OCI-LY3 (cell line): ENCODE measurements at regions not wholly inside any gene's neighbourhood (a gene's known extent, or its start where the extent isn't known, plus 50 kb on each side); places are given as distances from the start of the nearest gene placed in this dataset.

Source experiments
- CTCF ChIP-seq: fragments of 200-600, 300-600 bp; sonication (generic); IDR thresholded peaks from 2 replicates; pipeline ENCODE4 v1.5.1; 2014; ENCODE audit warnings: antibody characterized with exemption, low read length, low read depth
- EZH2phosphoT487 ChIP-seq: fragments of 200-600 bp; shearing (Covaris generic); IDR thresholded peaks from 2 replicates; pipeline ENCODE4 v1.6.1; 2018; ENCODE audit warnings: antibody characterized with exemption, mixed run types, low read depth

GRCh38 chr3:182261041-182261440 lies 532.3 kb upstream of the ATP11B start:
- TF ChIP-seq CTCF (no peak), EZH2phosphoT487 (no peak)
